Left lung (tissue), 4 donors: ENCODE measurements at regions not wholly inside any gene's neighbourhood (a gene's known extent, or its start where the extent isn't known, plus 50 kb on each side); places are given as distances from the start of the nearest gene placed in this dataset.

ENCODE experiments used
- ATAC-seq: fragments of 200-7000 bp; cut with Tn5 transposase; one replicate; pipeline ENCODE4 v1.9.1; 2020; ENCODE audit warnings: moderate library complexity
- DNase-seq, 4 donors: peaks; one replicate each; pipeline ENCODE4 v3.0.0-alpha.2; 2013 to 2020
- H3K27ac ChIP-seq, 2 donors: fragments of 200-600 bp; sonication (generic) in 1 of 2; one replicate each; pipeline versions ENCODE4 v1.5.0 to v1.8.0; 2020 to 2021
- H3K27me3 ChIP-seq, 2 donors: fragments of 200-600 bp; sonication (generic) in 1 of 2; one replicate each; pipeline versions ENCODE4 v1.5.0 to v1.8.0; 2020 to 2021
- H3K36me3 ChIP-seq, 2 donors: fragments of 200-600 bp; sonication (generic) in 1 of 2; one replicate each; pipeline versions ENCODE4 v1.5.0 to v1.8.0; 2020 to 2021
- H3K4me1 ChIP-seq, 2 donors: fragments of 200-600 bp; one replicate each; pipeline ENCODE4 v1.8.0; 2021
- H3K4me3 ChIP-seq, 2 donors: fragments of 200-600 bp; sonication (generic) in 1 of 2; one replicate each; pipeline versions ENCODE4 v1.5.0 to v1.8.0; 2020 to 2021; ENCODE audit warnings: mild to moderate bottlenecking in 1 of 2
- H3K9me3 ChIP-seq, 2 donors: fragments of 200-600 bp; sonication (generic) in 1 of 2; one replicate each; pipeline versions ENCODE4 v1.5.0 to v1.8.0; 2020 to 2021
- intact Hi-C, 2 donors: fragments of 100-400 bp; cut with DNase I; formaldehyde crosslinking; loops; one replicate each; pipeline versions ENCODE4 v1.11.2 to v1.14.2; 2022
- TF ChIP-seq, protein P1 (sequence below), 2 donors: fragments of 200-600 bp; sonication (generic) in 1 of 2; IDR thresholded peaks; one replicate each; pipeline versions ENCODE4 v1.5.0 to v1.8.0; 2021; ENCODE audit warnings: antibody characterized with exemption in 2 of 2
- donor health status: DM: no; HTN: yes; CAD: no.
- donor health status: DM: no; HTN: no; CAD: no.

- no peak for DNase-seq
- TF ChIP-seq, protein P1, sequence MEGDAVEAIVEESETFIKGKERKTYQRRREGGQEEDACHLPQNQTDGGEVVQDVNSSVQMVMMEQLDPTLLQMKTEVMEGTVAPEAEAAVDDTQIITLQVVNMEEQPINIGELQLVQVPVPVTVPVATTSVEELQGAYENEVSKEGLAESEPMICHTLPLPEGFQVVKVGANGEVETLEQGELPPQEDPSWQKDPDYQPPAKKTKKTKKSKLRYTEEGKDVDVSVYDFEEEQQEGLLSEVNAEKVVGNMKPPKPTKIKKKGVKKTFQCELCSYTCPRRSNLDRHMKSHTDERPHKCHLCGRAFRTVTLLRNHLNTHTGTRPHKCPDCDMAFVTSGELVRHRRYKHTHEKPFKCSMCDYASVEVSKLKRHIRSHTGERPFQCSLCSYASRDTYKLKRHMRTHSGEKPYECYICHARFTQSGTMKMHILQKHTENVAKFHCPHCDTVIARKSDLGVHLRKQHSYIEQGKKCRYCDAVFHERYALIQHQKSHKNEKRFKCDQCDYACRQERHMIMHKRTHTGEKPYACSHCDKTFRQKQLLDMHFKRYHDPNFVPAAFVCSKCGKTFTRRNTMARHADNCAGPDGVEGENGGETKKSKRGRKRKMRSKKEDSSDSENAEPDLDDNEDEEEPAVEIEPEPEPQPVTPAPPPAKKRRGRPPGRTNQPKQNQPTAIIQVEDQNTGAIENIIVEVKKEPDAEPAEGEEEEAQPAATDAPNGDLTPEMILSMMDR (IDR thresholded peaks at IDR 0.05) = no peak
- ATAC-seq = no peak
Measured at GRCh38 chr1:5649166-5649551, 343.1 kb downstream of the NPHP4 start.

DNA sequence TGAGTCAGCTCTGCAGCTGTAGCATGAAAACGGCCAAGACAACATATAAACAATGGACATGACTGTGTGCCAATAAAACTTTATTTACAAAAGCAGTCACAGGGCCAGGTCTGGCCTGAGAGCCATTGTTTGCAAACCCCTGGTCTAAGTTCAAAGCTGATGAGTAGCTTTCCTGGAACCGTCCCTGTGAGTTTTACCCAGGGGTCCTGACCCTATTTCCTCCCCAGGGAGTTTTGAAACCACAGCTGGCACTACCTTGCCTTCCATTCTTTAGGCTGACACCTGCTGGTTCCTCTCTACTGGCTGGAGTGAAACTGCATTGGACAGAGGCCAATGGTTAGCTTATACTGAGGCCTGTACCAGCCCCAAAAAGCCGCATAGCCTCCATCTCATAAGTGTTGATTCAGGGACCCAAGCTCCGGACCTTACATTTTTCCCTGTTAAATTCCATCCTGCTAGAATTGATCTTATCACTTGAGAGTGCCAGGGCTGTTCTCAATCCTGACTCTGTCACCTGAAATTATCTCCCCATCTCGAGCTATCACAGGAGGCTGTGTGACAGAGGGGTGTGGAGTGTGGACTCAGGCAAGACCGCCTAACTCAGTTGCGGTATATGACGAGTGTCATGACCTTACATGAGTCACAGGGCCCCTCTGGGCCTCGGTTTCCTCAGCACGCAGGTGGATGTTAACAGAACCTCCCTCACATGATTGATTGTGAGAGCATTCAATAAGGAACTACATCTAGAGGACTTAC, 343.6 kb downstream of the NPHP4 start:
- DNase-seq (no peak), ATAC-seq (no peak)
- TF ChIP-seq, protein P1 (IDR thresholded peaks at IDR 0.05) = no peak
- Histone ChIP-seq H3K4me3 (no peak overlapping the region), H3K4me1 (no peaks in the 10 kb centered on the region), H3K9me3 (no peaks in the 10 kb centered on the region), H3K36me3 (no peaks in the 10 kb centered on the region), H3K27me3 (peaks cover 0 to 46% of the 10 kb centered on the region in 2 donors), H3K27ac (no peak overlapping the region)
- intact Hi-C loops = no loop called here

More at GRCh38 chr1:5649166-5649551, 343.1 kb downstream of the NPHP4 start:
- Histone ChIP-seq H3K4me1 (no peaks in the 10 kb centered on the region), H3K4me3 (no peak overlapping the region), H3K27me3 (peaks cover 0 to 46% of the 10 kb centered on the region in 2 donors), H3K36me3 (no peaks in the 10 kb centered on the region), H3K27ac (no peak overlapping the region), H3K9me3 (no peaks in the 10 kb centered on the region)
- intact Hi-C loops = no loop called here

GRCh38 chr1:5647234-5647633, 345.0 kb downstream of the NPHP4 start:
- Histone ChIP-seq H3K27ac (no peak overlapping the region), H3K27me3 (peaks cover 0 to 34% of the 10 kb centered on the region in 2 donors), H3K9me3 (no peaks in the 10 kb centered on the region), H3K36me3 (no peaks in the 10 kb centered on the region), H3K4me3 (no peak overlapping the region), H3K4me1 (no peaks in the 10 kb centered on the region)
- ATAC-seq = no peak
- TF ChIP-seq, protein P1 (IDR thresholded peaks at IDR 0.05) = no peak
- intact Hi-C loops = no loop called here
- DNase-seq = no peak

GRCh38 chr1:5646486-5647149, 345.6 kb downstream of the NPHP4 start:
- intact Hi-C loops = no loop called here
- Histone ChIP-seq H3K36me3 (no peaks in the 10 kb centered on the region), H3K27ac (no peak overlapping the region), H3K9me3 (no peaks in the 10 kb centered on the region), H3K27me3 (peaks cover 0 to 27% of the 10 kb centered on the region in 2 donors), H3K4me1 (no peaks in the 10 kb centered on the region), H3K4me3 (no peak overlapping the region)
- DNase-seq (peak in 1 of 4 donors; percentile 31), ATAC-seq (no peak)
- TF ChIP-seq, protein P1 (IDR thresholded peaks at IDR 0.05) = no peak

- no peaks in the 10 kb centered on the region for H3K9me3 ChIP-seq
- no peaks in the 10 kb centered on the region for H3K4me1 ChIP-seq
- DNase-seq (no peak), ATAC-seq (no peak)
- H3K27ac ChIP-seq = no peak overlapping the region
- no peaks in the 10 kb centered on the region for H3K36me3 ChIP-seq
- intact Hi-C loops = no loop called here
- H3K4me3 ChIP-seq = no peak overlapping the region
- peaks cover 0 to 23% of the 10 kb centered on the region in 2 donors for H3K27me3 ChIP-seq
- TF ChIP-seq, protein P1 (IDR thresholded peaks at IDR 0.05) = no peak
Measured at GRCh38 chr1:5645929-5646328, 346.3 kb downstream of the NPHP4 start.
